ENCODE measurements at regions not wholly inside any gene's neighbourhood (a gene's known extent, or its start where the extent isn't known, plus 50 kb on each side); places are given as distances from the start of the nearest gene placed in this dataset.

DNA sequence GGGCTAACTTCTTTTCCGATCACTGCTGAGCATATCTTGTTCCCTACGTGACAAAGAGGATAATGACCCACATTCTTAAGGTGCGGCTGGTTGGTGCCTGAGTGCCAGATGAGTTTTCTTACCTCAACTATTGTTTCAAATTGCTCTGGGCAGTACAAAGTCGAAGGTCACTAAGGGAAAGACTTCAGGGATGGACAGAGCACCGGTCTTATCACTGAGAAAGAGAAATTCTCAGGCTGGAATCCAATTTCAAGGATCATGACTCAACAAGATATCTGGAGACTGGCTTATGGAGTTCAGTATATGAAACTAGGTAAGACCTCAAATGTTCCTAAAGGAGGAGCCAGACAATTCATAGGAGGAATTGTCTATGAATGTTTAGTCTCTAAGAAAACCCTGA, 780.3 kb downstream of the SUGCT start:
- H3K4me3 ChIP-seq (replicated peaks; ENCODE audit: low read depth, low read length), result no peak overlapping the region
- TF ChIP-seq, protein P1, sequence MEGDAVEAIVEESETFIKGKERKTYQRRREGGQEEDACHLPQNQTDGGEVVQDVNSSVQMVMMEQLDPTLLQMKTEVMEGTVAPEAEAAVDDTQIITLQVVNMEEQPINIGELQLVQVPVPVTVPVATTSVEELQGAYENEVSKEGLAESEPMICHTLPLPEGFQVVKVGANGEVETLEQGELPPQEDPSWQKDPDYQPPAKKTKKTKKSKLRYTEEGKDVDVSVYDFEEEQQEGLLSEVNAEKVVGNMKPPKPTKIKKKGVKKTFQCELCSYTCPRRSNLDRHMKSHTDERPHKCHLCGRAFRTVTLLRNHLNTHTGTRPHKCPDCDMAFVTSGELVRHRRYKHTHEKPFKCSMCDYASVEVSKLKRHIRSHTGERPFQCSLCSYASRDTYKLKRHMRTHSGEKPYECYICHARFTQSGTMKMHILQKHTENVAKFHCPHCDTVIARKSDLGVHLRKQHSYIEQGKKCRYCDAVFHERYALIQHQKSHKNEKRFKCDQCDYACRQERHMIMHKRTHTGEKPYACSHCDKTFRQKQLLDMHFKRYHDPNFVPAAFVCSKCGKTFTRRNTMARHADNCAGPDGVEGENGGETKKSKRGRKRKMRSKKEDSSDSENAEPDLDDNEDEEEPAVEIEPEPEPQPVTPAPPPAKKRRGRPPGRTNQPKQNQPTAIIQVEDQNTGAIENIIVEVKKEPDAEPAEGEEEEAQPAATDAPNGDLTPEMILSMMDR (IDR thresholded peaks at IDR 0.05; ENCODE audit: low read depth, low read length, missing control alignments), result no peak
- DNase-seq (ENCODE audit: extremely low read depth, low read depth), result no peak

All from HFF-Myc (cell line).